Fibroblast of gingiva (primary cell): ENCODE measurements at regions not wholly inside any gene's neighbourhood (a gene's known extent, or its start where the extent isn't known, plus 50 kb on each side); places are given as distances from the start of the nearest gene placed in this dataset.
A peak's percentile ranks its signal among the peaks of the same experiment; 100 is the strongest.
"Not testable (repeated sequence)": the region's sequence is repeated elsewhere in the genome, so short reads cannot be mapped to it uniquely, and the experiment has no call there.

Source experiments
- DNase-seq: peaks from one replicate; pipeline ENCODE4 v3.0.0-alpha.2; 2011; ENCODE audit warnings: low read depth

DNA sequence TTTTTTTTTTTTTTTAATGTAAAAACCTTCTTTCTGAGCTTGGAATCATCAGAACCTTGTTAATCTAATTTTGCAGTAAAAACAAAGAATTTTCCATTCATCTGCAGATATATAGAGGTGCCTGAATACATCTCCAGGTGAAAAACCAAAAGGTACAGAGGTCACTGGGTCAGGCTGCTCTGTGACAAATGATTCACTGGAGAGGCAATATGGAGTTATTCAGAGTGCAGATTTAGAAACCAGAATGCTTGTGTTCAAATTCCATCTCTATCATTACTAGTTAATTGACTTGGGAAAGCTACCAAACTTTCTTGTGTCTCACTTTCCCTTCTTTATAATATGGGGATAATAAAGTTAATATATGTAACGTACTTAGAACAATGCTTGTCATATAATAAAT, 51.5 kb upstream of the C1orf53 start:
- no peak for DNase-seq

DNA sequence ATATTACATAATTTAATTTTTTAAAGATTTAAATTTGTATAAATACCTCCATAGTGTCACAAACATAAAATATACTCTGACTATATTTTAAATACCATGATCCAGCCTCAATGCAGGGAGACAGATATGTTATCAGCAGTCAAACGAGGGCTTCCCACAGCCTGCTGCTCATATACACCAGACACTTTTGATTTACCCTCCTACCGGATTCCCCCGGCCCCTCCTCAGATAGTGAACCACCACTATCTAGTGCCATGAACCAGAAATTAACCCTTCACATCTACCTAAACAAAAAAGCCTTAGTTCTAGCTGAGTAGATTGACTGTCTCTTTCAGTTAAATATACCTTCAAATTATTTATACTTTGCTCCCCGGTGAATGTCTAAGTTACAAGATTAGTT, 52.4 kb upstream of the C1orf53 start:
- DNase-seq: no peak

DNA sequence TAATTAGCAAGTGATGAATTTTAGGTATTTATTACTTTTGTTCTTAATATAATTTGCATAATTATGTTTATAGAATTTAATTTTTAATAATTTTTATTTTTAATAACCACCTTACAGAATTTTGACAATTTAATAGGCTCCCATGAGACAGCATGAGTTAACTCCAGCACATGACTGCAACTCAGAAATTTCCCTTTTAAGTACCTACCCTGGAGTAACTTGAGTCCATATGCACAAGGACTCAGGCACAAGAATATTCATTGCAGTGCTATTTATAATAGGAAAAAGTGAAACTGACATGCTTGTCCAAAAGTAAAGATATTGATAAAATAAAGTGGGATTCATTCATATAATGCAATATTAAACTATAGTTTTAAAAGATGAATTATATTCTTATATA, 54.1 kb upstream of the C1orf53 start:
- DNase-seq: no peak

DNA sequence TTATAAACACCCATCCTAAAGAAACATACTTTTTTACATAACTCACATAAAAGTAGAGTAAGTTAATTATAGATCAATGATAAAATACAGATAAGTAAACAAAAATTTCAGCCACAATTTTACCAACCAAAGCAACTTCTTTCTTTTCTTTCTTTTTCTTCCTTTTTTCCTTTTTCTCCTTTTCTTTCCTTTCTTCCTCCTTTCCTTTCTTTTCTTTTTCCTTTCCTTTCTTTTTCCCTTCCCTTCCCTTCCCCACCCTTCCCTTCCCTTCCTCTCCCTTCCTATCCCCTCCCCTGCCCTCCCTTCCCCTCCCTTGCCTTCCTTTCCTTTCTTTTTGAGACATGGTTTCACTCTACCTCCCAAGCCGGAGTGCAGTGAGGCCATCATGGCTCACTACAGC, 56.5 kb upstream of the C1orf53 start:
- no peak for DNase-seq

DNA sequence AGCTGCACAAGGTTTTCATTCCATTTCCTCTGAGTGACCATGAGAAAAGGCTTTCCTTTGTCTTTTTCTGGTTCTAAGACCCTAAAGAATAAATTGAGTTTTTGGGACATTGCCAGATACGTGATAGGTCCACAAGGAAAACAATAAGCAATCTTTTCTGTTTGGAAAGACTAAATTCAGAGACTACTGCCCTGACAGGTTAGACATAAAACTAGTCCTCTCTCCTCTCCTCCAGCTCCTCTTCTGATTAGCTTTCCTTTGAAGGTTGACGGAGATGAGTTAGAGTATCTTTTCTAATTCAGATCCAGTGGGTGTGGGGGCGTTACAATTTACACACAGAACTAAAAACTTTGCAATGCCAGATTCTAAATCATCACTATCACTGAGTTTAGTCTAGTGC, 57.8 kb upstream of the C1orf53 start:
- no peak for DNase-seq

DNA sequence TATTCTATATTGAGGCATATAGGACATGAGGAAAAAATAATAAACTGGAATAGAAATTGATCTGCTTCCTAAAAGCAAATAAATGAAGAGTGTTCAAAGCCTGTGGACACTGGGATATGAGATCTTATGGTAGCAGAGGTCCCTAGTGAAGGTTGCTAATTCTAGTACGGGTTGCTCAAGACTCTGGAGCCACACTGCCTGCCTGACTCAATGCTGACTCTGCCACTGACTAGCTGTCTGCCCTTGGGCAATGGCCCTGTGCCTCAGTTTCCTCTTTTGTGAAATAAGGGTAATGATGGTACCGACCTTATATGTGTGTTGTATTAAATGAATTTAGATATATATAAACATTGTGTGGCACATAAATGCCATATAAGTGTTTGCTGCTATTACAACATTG, 59.0 kb upstream of the C1orf53 start:
- no peak for DNase-seq

DNA sequence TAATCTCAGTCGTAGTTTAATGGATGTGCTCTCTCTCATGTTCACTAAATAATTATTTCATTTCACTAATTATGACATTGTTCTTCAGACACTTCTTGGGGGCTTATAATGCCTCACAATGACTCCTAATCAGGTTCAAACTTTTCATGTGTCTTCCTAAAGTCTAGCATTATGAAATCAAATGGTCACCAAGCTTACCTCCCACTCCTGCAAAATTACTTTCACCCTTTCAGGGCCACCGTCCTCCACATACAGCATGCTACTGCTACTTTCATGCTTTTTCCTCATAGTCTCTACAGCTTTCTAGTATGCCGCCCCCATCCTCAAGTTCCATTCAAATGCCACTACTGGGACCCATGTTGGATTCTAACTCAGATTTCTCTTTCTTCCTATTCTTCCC, 59.8 kb upstream of the C1orf53 start:
- no peak for DNase-seq

DNA sequence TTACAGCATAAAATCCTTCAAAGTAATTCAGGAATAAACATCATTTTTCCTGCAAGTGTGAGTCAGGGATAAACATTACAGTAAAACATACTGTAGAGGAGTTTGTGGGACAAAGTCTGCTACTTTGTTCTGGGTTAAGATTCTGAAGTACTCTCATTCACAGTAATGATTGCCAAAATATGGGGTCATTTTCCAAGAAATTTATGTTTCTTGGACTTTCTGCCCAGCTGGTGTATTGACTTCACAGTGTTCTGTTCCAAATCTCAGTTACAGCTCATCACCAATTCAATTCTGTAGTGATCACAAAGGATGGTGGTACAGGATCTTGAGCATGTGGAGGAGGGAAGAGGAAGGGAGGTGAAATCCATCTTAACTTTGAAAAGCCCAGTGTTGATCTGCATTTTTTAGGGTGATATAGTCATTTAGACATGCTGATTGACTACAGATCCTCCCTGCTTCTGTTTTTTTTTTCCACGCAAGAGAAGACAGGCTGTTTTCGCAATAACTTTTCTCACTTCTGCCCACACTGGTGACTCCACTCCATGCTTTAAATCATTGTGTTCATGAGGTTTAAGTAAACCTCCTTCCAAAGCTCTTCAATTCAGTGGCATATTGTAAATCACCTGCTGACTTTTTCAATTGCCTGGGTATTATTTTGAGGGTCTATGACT, 60.4 kb upstream of the C1orf53 start:
- DNase-seq: peak; percentile 2

DNA sequence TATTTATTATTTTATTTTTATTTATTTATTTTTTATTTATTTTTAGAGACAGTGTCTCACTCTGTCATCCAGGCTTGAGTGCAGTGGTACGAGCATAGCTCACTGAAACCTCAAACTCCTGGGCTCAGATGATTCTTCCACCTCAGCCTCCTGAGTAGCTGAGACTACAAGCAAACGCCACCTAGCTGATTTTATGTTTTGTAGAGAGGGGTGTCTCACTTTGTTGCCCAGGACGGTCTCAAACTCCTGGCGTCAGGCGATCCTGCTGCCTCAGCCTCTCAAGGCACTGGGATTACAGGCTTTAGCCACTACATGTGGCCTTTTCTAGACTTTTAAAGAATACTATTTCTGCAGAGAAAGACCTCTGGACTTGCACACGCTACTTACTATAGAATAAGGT, 61.3 kb upstream of the C1orf53 start:
- no peak for DNase-seq

DNA sequence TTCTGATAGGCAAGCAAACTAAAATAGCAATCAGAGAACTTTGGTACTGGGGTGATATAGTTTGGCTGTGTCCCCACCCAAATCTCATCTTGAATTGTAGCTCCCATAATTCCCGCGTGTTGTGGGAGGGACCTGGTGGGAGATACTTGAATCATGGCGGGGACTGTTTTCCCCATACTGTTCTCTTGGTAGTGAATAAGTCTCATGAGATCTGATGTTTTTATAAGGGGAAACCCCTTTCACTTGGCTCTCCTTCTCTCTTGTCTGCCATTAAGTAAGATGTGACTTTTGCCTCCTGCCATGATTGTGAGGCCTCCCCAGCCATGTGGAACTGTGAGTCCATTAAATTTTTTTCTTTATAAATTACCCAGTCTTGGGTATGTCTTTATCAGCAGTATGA, 62.6 kb upstream of the C1orf53 start:
- DNase-seq: not testable (repeated sequence)

DNA sequence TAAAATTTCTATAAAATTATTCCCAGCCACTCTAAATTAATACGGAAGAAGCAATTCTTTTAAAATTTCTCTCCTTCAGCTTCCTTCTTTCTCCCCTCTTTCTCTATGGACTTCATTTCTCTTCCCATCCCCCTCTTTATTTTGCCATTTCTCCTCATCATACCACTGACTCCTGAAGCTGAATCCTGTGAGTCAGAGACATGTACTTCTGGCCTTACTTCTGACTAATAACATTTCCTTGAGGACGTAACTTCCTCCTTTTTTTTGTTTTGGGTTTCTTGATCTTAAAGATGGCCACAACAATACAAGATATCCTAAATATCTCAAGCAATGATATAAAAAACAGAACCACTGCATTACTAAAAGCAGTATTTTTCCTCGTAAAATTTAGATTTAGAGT, 63.6 kb upstream of the DENND1B start:
- peak; percentile 50 for DNase-seq

DNA sequence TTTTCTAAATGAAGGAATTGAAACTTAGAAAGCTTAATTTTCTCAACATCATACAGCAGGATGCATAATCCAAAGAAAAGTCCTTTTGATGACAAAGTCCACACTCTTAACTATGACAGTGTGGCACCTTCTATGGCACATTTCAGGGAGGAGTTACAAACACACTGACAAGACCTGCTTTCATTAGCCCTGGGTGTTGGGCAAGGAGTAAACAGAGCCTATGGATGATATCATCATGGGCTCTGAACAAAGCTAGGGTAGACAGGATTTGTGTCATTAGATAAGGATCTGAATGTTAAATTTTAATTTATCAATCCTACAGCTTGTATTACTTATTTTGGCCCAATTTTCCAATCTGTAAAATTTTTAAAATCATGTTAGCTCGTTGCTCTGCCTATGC, 62.6 kb upstream of the DENND1B start:
- DNase-seq: no peak

DNA sequence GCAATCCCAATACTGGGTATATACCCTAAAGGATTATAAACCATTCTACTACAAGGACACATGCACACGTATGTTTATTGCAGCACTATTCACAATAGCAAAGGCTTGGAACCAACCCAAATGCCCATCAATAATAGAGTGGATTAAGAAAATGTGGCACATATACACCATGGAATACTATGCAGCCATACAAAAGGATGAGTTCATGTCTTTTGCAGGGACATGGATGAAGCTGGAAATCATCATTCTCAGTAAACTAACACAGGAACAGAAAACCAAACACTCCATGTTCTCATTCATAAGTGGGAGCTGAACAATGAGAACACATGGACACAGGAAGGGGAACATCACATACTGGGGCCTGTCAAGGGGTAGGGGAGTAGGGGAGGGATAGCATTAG, 61.1 kb upstream of the DENND1B start:
- not testable (repeated sequence) for DNase-seq

DNA sequence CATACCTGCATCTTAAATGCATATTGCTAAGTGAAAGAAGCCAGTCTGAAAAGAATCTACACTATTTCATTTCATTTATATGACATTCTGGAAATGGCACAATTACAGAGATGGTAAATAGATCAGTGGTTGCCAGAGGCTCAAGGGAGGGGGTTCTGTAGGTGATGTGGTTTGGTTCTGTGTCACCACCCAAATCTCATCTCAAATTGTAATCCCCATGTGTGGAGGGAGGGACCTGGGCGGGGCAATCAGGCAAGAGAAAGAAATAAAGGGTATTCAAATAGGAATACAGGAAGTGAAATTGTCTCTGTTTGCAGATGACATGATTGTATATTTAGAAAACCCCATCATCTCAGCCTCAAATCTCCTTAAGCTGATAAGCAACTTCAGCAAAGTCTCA, 53.7 kb upstream of the DENND1B start:
- DNase-seq: not testable (repeated sequence)

DNA sequence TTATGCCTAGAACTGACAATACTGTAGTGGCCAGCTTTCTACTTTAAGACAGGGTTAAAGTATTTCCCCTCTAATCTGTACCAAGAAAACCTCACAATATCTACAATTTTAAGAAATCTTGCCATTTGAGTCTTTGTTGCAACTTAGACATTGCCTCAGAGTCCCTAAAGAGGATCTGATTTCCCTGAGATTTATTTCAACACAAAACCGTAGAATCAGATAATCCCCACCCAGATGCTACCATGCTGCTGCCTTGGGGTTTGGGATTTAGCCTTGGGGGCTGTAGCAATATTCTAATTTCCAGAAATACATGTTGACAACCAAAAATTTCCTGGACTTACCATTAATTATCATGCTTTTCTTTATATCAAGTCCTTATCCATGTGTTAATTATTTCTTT, 50.3 kb upstream of the DENND1B start:
- no peak for DNase-seq
